ENCODE measurements at regions not wholly inside any gene's neighbourhood (a gene's known extent, or its start where the extent isn't known, plus 50 kb on each side); places are given as distances from the start of the nearest gene placed in this dataset.

DNA sequence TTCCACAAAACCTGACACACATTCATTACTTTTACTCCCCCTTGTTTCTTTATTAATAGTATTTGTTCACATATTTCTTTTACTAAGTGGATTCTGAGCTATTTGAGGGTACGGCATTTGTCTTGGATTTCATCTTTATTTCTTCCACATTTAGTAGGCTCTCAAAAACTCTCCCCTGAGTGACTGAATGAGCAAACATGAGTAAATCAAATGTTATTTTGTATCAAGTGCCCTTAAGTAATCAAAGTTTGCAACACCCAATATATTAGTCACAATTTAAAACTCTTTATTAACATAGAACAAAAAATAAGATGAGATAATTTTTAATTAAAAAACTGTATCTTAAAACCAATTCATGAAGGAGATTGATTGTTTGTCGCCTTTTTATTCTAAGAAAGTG, 1101.9 kb upstream of the TENM4 start:
- ATAC-seq (no peak), DNase-seq (ENCODE audit: low spot score) (no peak), FAIRE-seq (no peak)
- Histone ChIP-seq H2AFZ (ENCODE audit: low read length) (no peak overlapping the region), H3K27me3 (ENCODE audit: control insufficient read depth in 1 of 2, insufficient read depth in 2 of 2, low read length in 2 of 2) (no peaks in the 10 kb centered on the region), H4K20me1 (ENCODE audit: insufficient read depth, low read length) (no peaks in the 10 kb centered on the region), H3K79me2 (ENCODE audit: insufficient read depth, low read length) (no peaks in the 10 kb centered on the region), H3K4me3 (replicated peaks in 1 of 3; ENCODE audit: insufficient read depth in 1 of 3, low read depth in 2 of 3, low read length in 3 of 3) (no peak overlapping the region), H3K27ac (ENCODE audit: extremely low read length, insufficient read depth, low read length) (no peak overlapping the region), H3K36me3 (replicated peaks in 1 of 2; ENCODE audit: control insufficient read depth in 1 of 2, insufficient read depth in 2 of 2, low read length in 2 of 2) (no peaks in the 10 kb centered on the region), H3K4me2 (ENCODE audit: low read depth, low read length) (no peak overlapping the region), H3K9me3 (ENCODE audit: low read length) (no peaks in the 10 kb centered on the region), H3K9ac (ENCODE audit: insufficient read depth, low read depth, low read length) (no peak overlapping the region), H3K4me1 (ENCODE audit: insufficient read depth, low read length) (no peaks in the 10 kb centered on the region)
- 17% methylated on average over 2 of the region's 2 CpGs for WGBS (ENCODE audit: low lambda C conversion rate)
- BruUV-seq (replicated peaks) = no TSS peak
- ChIA-PET CTCF (ENCODE audit: low intra/inter-chr PET ratio, low total read pairs) (no interaction called here), POLR2A (no interaction called here)
- intact Hi-C loops (cut with micrococcal nuclease; ENCODE audit: unreplicated experiment) (no loop called here), in situ Hi-C loops (cut with HindIII; ENCODE audit: extremely low pct_ligation_motif_present, low pct_unique_long_range_greater_than_20kb) (no loop called here)
- TF ChIP-seq RARG (CRISPR knock-in tag; IDR thresholded peaks at IDR 0.05; ENCODE audit: low read depth) (no peak), ZNF274 (CRISPR knock-in tag; IDR thresholded peaks at IDR 0.05) (no peak), NRL (CRISPR knock-in tag; IDR thresholded peaks at IDR 0.05; ENCODE audit: borderline replicate concordance) (no peak), JARID2 (CRISPR knock-in tag; IDR thresholded peaks at IDR 0.05; ENCODE audit: insufficient replicate concordance) (no peak), JDP2 (CRISPR knock-in tag; IDR thresholded peaks at IDR 0.05; ENCODE audit: borderline replicate concordance) (no peak), NFE2L2 (IDR thresholded peaks at IDR 0.05; ENCODE audit: low read length) (no peak), ATF1 (CRISPR knock-in tag; IDR thresholded peaks at IDR 0.05) (no peak), ZMAT3 (CRISPR knock-in tag; conservative IDR thresholded peaks at IDR 0.05) (no peak)
- TF ChIP-seq, protein P1, sequence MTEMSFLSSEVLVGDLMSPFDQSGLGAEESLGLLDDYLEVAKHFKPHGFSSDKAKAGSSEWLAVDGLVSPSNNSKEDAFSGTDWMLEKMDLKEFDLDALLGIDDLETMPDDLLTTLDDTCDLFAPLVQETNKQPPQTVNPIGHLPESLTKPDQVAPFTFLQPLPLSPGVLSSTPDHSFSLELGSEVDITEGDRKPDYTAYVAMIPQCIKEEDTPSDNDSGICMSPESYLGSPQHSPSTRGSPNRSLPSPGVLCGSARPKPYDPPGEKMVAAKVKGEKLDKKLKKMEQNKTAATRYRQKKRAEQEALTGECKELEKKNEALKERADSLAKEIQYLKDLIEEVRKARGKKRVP (CRISPR knock-in tag; IDR thresholded peaks at IDR 0.05) = no peak
- TF ChIP-seq, protein P2, sequence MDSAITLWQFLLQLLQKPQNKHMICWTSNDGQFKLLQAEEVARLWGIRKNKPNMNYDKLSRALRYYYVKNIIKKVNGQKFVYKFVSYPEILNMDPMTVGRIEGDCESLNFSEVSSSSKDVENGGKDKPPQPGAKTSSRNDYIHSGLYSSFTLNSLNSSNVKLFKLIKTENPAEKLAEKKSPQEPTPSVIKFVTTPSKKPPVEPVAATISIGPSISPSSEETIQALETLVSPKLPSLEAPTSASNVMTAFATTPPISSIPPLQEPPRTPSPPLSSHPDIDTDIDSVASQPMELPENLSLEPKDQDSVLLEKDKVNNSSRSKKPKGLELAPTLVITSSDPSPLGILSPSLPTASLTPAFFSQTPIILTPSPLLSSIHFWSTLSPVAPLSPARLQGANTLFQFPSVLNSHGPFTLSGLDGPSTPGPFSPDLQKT (CRISPR knock-in tag; IDR thresholded peaks at IDR 0.05; ENCODE audit: borderline replicate concordance) = no peak
